Body of pancreas (tissue), 4 donors: ENCODE measurements at regions not wholly inside any gene's neighbourhood (a gene's known extent, or its start where the extent isn't known, plus 50 kb on each side); places are given as distances from the start of the nearest gene placed in this dataset.

Experiments used
- ATAC-seq: fragments of 150-250 bp; one replicate; pipeline ENCODE4 v1.9.1; 2016
- DNase-seq, 4 donors: peaks; one replicate each; pipeline ENCODE4 v3.0.0-alpha.2; 2019
- H3K27ac ChIP-seq, 4 donors: fragments of 200-600 bp; sonication (generic); 1 replicate in 3 of 4; 2 replicates in 1 of 4; pipeline versions ENCODE4 v1.5.1 to v1.6.1; 2016 to 2019; ENCODE audit warnings: mild to moderate bottlenecking in 1 of 4, mixed read lengths in 1 of 4, moderate library complexity in 1 of 4
- H3K27me3 ChIP-seq, 2 donors: fragments of 200-600 bp; sonication (generic); one replicate each; pipeline ENCODE4 v1.6.0; 2016; ENCODE audit warnings: mild to moderate bottlenecking in 1 of 2
- H3K36me3 ChIP-seq, 2 donors: fragments of 200-600 bp; sonication (generic); replicated peaks in 1 of 2; 2 replicates each; pipeline ENCODE4 v1.5.1; 2016; ENCODE audit warnings: low read depth in 2 of 2; ENCODE audit not compliant: insufficient read depth in 1 of 2
- H3K4me1 ChIP-seq: fragments of 200-600 bp; sonication (generic); one replicate; pipeline ENCODE4 v1.6.0; 2016
- H3K4me3 ChIP-seq, 2 donors: fragments of 200-600 bp; sonication (generic); 1 replicate in 1 of 2; 2 replicates in 1 of 2; pipeline ENCODE4 v1.5.1; 2016 to 2019
- H3K9me3 ChIP-seq, 3 donors: fragments of 200-600 bp; sonication (generic); 1 replicate in 2 of 3; 2 replicates in 1 of 3; pipeline ENCODE4 v1.5.1; 2016
- POLR2A ChIP-seq, 3 donors: fragments of 450-650 bp; IDR thresholded peaks; one replicate each; pipeline ENCODE4 v1.6.1; 2016; ENCODE audit warnings: antibody characterized with exemption in 3 of 3, mild to moderate bottlenecking in 2 of 3
- WGBS, 2 donors: methylation state at CpG; one replicate each; pipeline ENCODE4 v1.1.5; 2017; 5-methylcytosine and 5-hydroxymethylcytosine counted together
- intact Hi-C: fragments of 100-400 bp; cut with DNase I; formaldehyde crosslinking; loops from one replicate; pipeline ENCODE4 v1.15.1; 2023
- TF ChIP-seq, protein P1 (sequence below), 7 experiments: fragments of 450-650 bp in 4 of 7; fragments of 200-600 bp in 3 of 7; sonication (generic) in 3 of 7; IDR thresholded peaks; one replicate each; pipeline ENCODE4 v1.5.1; 2016 to 2019; ENCODE audit warnings: antibody characterized with exemption in 7 of 7

DNA sequence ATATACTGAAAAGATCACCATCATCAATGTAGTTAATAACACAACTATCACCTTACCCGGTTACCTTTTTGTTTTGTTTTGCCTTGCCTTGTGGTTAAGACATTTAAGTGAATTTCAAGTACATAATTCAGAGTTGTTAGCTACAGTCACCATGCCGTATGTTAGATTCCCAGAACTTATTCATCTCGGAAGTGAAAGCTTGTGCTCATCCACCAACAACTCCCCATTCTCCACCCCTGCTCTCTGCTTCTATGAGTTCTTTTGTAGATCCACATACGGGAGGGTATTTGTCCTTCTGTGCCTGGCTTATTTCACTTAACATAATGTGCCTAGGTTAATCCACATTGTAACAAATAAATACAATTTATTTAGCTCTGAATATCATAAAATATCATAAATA is 182.8 kb upstream of the ADARB2 start:
- Histone ChIP-seq H3K4me3 (no peak overlapping the region), H3K27ac (no peak overlapping the region), H3K36me3 (no peaks in the 10 kb centered on the region), H3K9me3 (no peaks in the 10 kb centered on the region), H3K4me1 (no peaks in the 10 kb centered on the region), H3K27me3 (no peaks in the 10 kb centered on the region)
- intact Hi-C loops = no loop called here
- TF ChIP-seq POLR2A (IDR thresholded peaks at IDR 0.05) = no peak
- TF ChIP-seq, protein P1, sequence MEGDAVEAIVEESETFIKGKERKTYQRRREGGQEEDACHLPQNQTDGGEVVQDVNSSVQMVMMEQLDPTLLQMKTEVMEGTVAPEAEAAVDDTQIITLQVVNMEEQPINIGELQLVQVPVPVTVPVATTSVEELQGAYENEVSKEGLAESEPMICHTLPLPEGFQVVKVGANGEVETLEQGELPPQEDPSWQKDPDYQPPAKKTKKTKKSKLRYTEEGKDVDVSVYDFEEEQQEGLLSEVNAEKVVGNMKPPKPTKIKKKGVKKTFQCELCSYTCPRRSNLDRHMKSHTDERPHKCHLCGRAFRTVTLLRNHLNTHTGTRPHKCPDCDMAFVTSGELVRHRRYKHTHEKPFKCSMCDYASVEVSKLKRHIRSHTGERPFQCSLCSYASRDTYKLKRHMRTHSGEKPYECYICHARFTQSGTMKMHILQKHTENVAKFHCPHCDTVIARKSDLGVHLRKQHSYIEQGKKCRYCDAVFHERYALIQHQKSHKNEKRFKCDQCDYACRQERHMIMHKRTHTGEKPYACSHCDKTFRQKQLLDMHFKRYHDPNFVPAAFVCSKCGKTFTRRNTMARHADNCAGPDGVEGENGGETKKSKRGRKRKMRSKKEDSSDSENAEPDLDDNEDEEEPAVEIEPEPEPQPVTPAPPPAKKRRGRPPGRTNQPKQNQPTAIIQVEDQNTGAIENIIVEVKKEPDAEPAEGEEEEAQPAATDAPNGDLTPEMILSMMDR (IDR thresholded peaks at IDR 0.05) = no peak
- DNase-seq (no peak), ATAC-seq (no peak)
- WGBS, 2 donors = 29 to 50% methylated on average over 4 of the region's 4 CpGs

DNA sequence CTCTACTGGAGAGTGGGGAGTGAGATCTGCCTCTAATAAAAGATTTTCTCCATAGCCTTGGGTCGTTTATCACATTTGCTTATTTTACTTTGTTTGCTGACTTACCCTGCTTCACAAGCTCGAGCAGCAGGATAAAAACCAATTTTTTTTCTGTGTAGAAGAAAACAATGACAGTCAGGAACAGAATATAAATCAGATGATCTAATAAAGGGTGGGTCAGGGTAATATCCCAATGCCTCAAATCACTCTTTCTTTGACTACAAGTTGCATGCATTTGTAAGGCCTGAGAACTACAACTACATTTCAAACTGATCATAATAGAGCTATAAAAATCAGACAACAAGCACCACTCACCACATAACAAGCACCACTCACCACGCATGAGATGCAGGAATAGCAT is 174.4 kb upstream of the ADARB2 start:
- intact Hi-C loops = no loop called here
- H3K4me3 ChIP-seq = no peak overlapping the region
- H3K27ac ChIP-seq = no peak overlapping the region
- 34 to 36% methylated on average over 3 of the region's 3 CpGs for WGBS, 2 donors
- H3K9me3 ChIP-seq = no peaks in the 10 kb centered on the region
- H3K27me3 ChIP-seq = no peaks in the 10 kb centered on the region
- no peak for TF ChIP-seq POLR2A (IDR thresholded peaks at IDR 0.05)
- TF ChIP-seq, protein P1 (IDR thresholded peaks at IDR 0.05) = no peak
- no peaks in the 10 kb centered on the region for H3K4me1 ChIP-seq
- DNase-seq (no peak), ATAC-seq (no peak)
- H3K36me3 ChIP-seq = no peaks in the 10 kb centered on the region

DNA sequence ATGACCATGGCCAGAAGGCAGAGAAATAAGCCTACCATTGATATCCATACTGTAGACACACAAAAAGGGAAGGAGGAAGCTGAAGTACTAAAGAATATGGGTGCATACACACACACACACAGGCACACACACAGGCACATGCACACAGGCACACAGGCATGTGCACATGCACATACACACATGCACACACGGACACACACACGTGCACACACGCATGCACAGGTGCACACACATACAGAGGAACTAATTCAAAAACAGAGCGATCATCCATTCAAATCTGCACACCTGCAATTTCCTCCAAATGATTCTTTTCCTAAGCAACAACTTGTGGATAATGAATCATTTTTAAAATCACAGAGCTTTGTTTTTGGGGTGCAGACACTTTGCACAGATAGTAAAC is 166.7 kb upstream of the ADARB2 start:
- intact Hi-C loops = no loop called here
- no peak overlapping the region for H3K27ac ChIP-seq
- no peaks in the 10 kb centered on the region for H3K4me1 ChIP-seq
- H3K4me3 ChIP-seq = no peak overlapping the region
- no peaks in the 10 kb centered on the region for H3K36me3 ChIP-seq
- no peak for TF ChIP-seq POLR2A (IDR thresholded peaks at IDR 0.05)
- H3K9me3 ChIP-seq = no peaks in the 10 kb centered on the region
- DNase-seq = no peak
- no peak for ATAC-seq
- H3K27me3 ChIP-seq = no peaks in the 10 kb centered on the region
- 58 to 66% methylated on average over 4 of the region's 4 CpGs for WGBS, 2 donors

DNA sequence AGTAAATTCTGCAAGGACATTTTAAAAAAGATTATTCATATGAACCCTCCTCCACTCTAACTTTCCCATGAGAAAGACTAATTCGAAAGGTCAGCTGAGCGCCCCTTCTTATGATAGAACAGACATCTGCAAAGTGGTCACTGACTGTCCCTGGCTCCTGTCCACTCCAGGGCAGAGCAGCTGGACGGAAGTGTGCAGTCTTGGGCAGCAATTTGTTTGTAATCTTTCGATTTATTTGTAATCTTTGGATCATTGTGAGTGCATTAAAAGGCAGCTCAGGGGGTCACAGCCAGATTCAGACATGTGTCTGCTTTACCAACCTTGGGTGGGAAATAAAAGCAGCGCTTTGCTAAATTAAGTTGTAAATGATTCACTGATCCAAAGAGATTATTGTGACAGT is 158.8 kb upstream of the ADARB2 start:
- Histone ChIP-seq H3K4me1 (no peaks in the 10 kb centered on the region), H3K9me3 (no peaks in the 10 kb centered on the region), H3K27ac (no peak overlapping the region), H3K27me3 (no peaks in the 10 kb centered on the region), H3K4me3 (no peak overlapping the region), H3K36me3 (no peaks in the 10 kb centered on the region)
- TF ChIP-seq POLR2A (IDR thresholded peaks at IDR 0.05) = no peak
- TF ChIP-seq, protein P1 (IDR thresholded peaks at IDR 0.05) = no peak
- intact Hi-C loops = no loop called here
- no peak for ATAC-seq
- DNase-seq = no peak
- WGBS, 2 donors = 37 to 41% methylated on average over 5 of the region's 5 CpGs

DNA sequence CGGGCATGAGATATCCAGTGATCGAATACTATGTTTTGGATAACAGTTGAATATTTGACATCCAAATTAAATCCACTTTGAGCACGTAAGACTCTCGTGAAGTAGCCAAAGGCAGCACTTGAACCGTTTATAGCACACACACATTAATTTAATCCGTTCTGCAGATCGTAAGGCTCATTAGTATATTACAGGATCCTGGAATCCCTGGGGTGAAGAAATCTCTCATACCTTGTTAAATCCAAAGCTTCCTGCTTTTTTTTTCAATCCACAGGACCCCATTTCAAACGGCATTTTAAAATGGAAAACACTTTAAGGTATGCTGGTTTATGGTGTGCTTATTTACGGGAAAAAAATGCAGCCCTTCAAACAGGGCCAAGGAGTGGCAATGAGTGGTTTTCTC is 158.4 kb upstream of the ADARB2 start:
- H3K27me3 ChIP-seq = no peaks in the 10 kb centered on the region
- TF ChIP-seq, protein P1 (IDR thresholded peaks at IDR 0.05) = no peak
- 55 to 62% methylated on average over 9 of the region's 9 CpGs for WGBS, 2 donors
- no peak for ATAC-seq
- no peaks in the 10 kb centered on the region for H3K4me1 ChIP-seq
- H3K9me3 ChIP-seq = no peaks in the 10 kb centered on the region
- no peak for DNase-seq
- intact Hi-C loops = no loop called here
- no peak overlapping the region for H3K4me3 ChIP-seq
- H3K36me3 ChIP-seq = no peaks in the 10 kb centered on the region
- H3K27ac ChIP-seq = no peak overlapping the region
